BLaER1 (cell line): ENCODE measurements at regions not wholly inside any gene's neighbourhood (a gene's known extent, or its start where the extent isn't known, plus 50 kb on each side); places are given as distances from the start of the nearest gene placed in this dataset.

Experiments used
- H3K27ac ChIP-seq: shearing (Covaris generic); formaldehyde crosslinking; 2 replicates; pipeline ENCODE4 v1.8.1; 2022
- H3K27me3 ChIP-seq: shearing (Covaris generic); formaldehyde crosslinking; 2 replicates; pipeline ENCODE4 v1.8.1; 2022
- H3K36me3 ChIP-seq: shearing (Covaris generic); formaldehyde crosslinking; 2 replicates; pipeline ENCODE4 v1.8.1; 2022
- H3K4me1 ChIP-seq: shearing (Covaris generic); formaldehyde crosslinking; 2 replicates; pipeline ENCODE4 v1.8.1; 2022
- H3K4me2 ChIP-seq: shearing (Covaris generic); formaldehyde crosslinking; 2 replicates; pipeline ENCODE4 v1.8.1; 2022
- H3K4me3 ChIP-seq: shearing (Covaris generic); formaldehyde crosslinking; 2 replicates; pipeline ENCODE4 v1.8.1; 2022
- H3K9ac ChIP-seq: shearing (Covaris generic); formaldehyde crosslinking; 2 replicates; pipeline ENCODE4 v1.8.1; 2022
- H3K9me3 ChIP-seq: shearing (Covaris generic); formaldehyde crosslinking; 2 replicates; pipeline ENCODE4 v1.8.1; 2022
- H4K20me1 ChIP-seq: shearing (Covaris generic); formaldehyde crosslinking; 2 replicates; pipeline ENCODE4 v1.8.1; 2022
- Cebpa-rat ChIP-seq: shearing (Covaris generic); IDR thresholded peaks from 2 replicates; pipeline ENCODE4 v1.8.1; 2022

GRCh38 chr13:102940143-102940542 is 94.3 kb downstream of the ERCC5 start:
- no peak overlapping the region for H3K4me3 ChIP-seq
- H3K9me3 ChIP-seq, result peaks cover 19% of the 10 kb centered on the region
- no peaks in the 10 kb centered on the region for H4K20me1 ChIP-seq
- no peaks in the 10 kb centered on the region for H3K36me3 ChIP-seq
- no peaks in the 10 kb centered on the region for H3K27me3 ChIP-seq
- no peak overlapping the region for H3K4me2 ChIP-seq
- no peak overlapping the region for H3K27ac ChIP-seq
- TF ChIP-seq Cebpa-rat, result no peak
- no peak overlapping the region for H3K9ac ChIP-seq
- H3K4me1 ChIP-seq, result no peaks in the 10 kb centered on the region

DNA sequence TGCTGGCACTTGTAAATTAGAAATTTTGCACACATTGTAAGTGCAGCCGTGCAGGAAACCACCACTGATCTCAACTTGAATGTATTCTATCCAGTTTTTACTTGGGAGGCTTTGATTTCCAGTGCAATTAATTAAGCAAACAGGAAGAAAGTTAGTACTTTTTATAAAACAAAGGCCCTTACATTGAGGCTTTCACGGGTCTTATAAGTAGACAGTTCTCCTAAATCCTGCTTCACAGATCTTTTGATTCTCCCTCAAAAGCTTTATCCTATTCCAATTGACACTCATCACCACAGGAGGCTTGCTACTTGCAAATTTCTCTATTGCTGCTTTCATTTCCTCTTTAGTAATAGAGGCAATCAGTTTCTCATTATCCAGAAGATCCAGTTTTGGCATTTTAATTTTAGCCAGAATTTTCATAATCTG is 90.1 kb downstream of the ERCC5 start:
- Histone ChIP-seq H3K4me3 (no peak overlapping the region), H3K4me1 (no peaks in the 10 kb centered on the region), H3K9ac (no peak overlapping the region), H3K27ac (no peak overlapping the region), H3K4me2 (no peak overlapping the region; the same call in 1 of the 2 replicates), H3K9me3 (peaks cover 12% of the 10 kb centered on the region), H4K20me1 (no peaks in the 10 kb centered on the region), H3K36me3 (no peaks in the 10 kb centered on the region), H3K27me3 (no peaks in the 10 kb centered on the region)
- TF ChIP-seq Cebpa-rat, result no peak

GRCh38 chr13:102933523-102933922 is 87.7 kb downstream of the ERCC5 start:
- Histone ChIP-seq H3K36me3 (no peaks in the 10 kb centered on the region), H3K4me3 (no peak overlapping the region), H3K27ac (no peak overlapping the region), H3K9me3 (no peaks in the 10 kb centered on the region), H3K9ac (no peak overlapping the region), H4K20me1 (no peaks in the 10 kb centered on the region), H3K4me2 (no peak overlapping the region), H3K4me1 (no peaks in the 10 kb centered on the region), H3K27me3 (no peaks in the 10 kb centered on the region)
- TF ChIP-seq Cebpa-rat, result no peak

DNA sequence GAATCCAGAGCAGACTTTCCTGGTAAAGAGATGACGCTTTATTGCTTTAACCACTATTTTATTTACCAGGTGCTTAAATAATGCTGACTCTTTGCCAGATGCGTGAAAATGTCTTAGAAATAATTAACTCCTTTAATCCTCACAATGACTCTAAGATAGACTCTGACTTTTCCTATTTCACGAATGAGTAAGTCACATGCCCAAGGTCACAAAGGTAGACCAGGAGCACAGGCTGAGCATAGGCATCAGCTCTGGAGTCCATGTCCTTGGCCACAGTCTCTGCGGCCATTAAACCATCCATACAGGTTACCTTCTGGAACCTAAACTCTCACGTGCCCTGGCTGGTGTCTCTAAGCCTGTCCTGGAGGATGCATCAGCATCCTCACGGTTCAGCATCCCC is 87.3 kb downstream of the ERCC5 start:
- TF ChIP-seq Cebpa-rat, result no peak
- Histone ChIP-seq H3K9ac (no peak overlapping the region), H3K27me3 (no peaks in the 10 kb centered on the region), H3K9me3 (no peaks in the 10 kb centered on the region), H3K27ac (no peak overlapping the region), H4K20me1 (no peaks in the 10 kb centered on the region), H3K4me3 (no peak overlapping the region), H3K4me1 (no peaks in the 10 kb centered on the region), H3K36me3 (no peaks in the 10 kb centered on the region), H3K4me2 (no peak overlapping the region)

DNA sequence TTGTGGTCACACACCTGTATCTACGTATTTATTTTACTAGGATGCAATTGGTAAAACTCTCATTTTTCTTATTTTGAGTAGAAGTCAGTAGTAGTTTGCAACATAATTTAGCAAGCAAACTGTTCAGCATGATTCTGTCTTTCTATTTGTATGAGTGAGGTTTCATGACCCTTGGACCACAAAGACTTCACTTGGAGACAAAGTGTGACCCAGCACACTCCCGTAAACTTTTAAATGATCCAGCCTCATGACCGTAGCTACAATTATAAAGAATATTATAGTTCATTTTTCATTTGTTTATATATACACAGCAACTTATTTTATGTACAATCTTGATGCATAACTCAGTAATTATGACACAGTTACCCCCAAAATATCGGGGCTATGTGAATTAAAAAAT is 86.5 kb downstream of the ERCC5 start:
- no peak overlapping the region for H3K9ac ChIP-seq

GRCh38 chr13:102930566-102930965 is 84.7 kb downstream of the ERCC5 start:
- H4K20me1 ChIP-seq, result no peaks in the 10 kb centered on the region
- no peaks in the 10 kb centered on the region for H3K27me3 ChIP-seq
- TF ChIP-seq Cebpa-rat, result no peak
- H3K4me2 ChIP-seq, result no peak overlapping the region
- no peaks in the 10 kb centered on the region for H3K36me3 ChIP-seq
- H3K4me3 ChIP-seq, result no peak overlapping the region
- H3K27ac ChIP-seq, result no peak overlapping the region
- H3K4me1 ChIP-seq, result no peaks in the 10 kb centered on the region
- no peak overlapping the region for H3K9ac ChIP-seq
- H3K9me3 ChIP-seq, result peaks cover 8% of the 10 kb centered on the region; the same call in 1 of the 2 replicates

More for the DNA sequence above, 86.5 kb downstream of the ERCC5 start:
- Histone ChIP-seq H3K27me3 (no peaks in the 10 kb centered on the region), H3K27ac (no peak overlapping the region), H3K36me3 (no peaks in the 10 kb centered on the region), H3K4me3 (no peak overlapping the region), H3K4me2 (no peak overlapping the region), H3K9me3 (no peaks in the 10 kb centered on the region), H4K20me1 (no peaks in the 10 kb centered on the region), H3K4me1 (no peaks in the 10 kb centered on the region)
- TF ChIP-seq Cebpa-rat, result no peak

DNA sequence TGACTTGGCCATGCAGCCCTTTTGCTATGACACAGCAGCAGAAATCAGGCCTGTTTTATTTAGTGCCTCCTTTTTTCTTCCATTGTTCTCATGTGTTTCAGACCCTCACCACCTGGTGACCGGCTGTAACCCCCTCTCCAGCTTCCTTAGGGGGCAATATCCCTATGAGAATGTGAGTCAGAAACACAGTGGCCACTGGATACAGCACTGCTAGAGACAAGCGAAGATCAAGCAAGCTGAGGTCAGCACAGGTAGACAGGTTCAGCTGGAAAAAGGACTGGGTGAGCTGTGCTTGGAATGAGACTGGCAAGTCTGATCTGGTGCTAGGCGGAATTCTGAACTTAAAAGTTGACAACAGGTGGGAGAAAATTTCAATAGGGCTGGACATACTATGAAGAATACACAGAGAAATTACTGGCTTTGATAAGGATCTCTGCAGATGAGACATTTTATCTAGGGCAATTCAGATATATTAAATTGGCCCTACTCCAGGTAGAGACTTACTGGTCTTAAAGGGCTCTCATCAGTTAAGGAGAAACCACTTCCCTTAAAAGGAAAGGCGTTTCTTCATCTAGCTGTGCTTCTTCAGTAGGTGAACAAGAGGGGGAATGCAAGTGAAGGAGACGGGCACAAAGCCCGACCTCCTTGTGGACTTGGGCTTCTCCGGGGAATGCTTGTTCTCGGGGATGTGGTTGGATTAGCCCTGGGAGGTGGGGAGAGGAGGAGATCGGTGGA is 83.3 kb downstream of the ERCC5 start:
- H3K27ac ChIP-seq, result no peak overlapping the region
- H3K4me1 ChIP-seq, result no peaks in the 10 kb centered on the region
- no peaks in the 10 kb centered on the region for H3K36me3 ChIP-seq
- no peak overlapping the region for H3K4me3 ChIP-seq
- peaks cover 10% of the 10 kb centered on the region; the same call in 1 of the 2 replicates for H3K9me3 ChIP-seq
- no peak overlapping the region for H3K4me2 ChIP-seq
- TF ChIP-seq Cebpa-rat, result no peak
- no peaks in the 10 kb centered on the region for H3K27me3 ChIP-seq
- no peaks in the 10 kb centered on the region for H4K20me1 ChIP-seq
- H3K9ac ChIP-seq, result no peak overlapping the region
